ENCODE measurements at regions not wholly inside any gene's neighbourhood (a gene's known extent, or its start where the extent isn't known, plus 50 kb on each side); places are given as distances from the start of the nearest gene placed in this dataset.
A peak's percentile ranks its signal among the peaks of the same experiment; 100 is the strongest.
"Not testable (repeated sequence)": the region's sequence is repeated elsewhere in the genome, so short reads cannot be mapped to it uniquely, and the experiment has no call there.

DNA sequence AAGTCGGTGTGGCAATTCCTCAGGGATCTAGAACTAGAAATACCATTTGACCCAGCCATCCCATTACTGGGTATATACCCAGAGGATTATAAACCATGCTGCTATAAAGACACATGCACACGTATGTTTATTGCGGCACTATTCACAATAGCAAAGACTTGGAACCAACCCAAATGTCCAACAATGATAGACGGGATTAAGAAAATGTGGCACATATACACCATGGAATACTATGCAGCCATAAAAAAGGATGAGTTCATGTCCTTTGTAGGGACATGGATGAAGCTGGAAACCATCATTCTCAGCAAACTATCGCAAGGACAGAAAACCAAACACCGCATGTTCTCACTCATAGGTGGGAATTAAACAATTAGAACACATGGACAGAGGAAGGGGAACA is 80.6 kb upstream of the ST3GAL5 start:
- not testable (repeated sequence) for DNase-seq

- DNase-seq: not testable (repeated sequence)
Observed at GRCh38 chr2:85965770-85966169, 77.0 kb upstream of the ST3GAL5 start.

GRCh38 chr2:85963747-85964418 is 75.1 kb upstream of the ST3GAL5 start:
- DNase-seq: not testable (repeated sequence)

DNA sequence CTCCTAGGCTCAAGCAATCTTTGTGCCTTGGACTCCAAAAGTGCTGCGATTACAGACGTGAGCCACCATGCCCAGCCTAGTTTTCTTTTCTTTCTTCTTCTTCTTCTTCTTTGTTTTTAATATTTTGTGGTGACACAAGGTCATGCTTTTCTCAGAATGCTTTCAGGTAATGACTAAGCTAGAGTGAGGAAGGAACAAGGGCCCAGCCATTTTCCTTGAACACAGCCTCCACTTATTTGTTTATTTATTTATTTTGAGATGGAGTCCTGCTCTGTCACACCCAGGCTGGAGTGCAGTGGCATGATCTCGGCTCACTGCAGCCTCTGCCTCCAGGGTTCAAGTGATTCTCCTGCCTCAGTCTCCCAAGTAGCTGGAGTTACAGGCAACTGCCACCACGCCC is 74.3 kb upstream of the ST3GAL5 start:
- no peak for DNase-seq

GRCh38 chr2:85961754-85962153 is 73.0 kb upstream of the ST3GAL5 start:
- no peak for DNase-seq

DNA sequence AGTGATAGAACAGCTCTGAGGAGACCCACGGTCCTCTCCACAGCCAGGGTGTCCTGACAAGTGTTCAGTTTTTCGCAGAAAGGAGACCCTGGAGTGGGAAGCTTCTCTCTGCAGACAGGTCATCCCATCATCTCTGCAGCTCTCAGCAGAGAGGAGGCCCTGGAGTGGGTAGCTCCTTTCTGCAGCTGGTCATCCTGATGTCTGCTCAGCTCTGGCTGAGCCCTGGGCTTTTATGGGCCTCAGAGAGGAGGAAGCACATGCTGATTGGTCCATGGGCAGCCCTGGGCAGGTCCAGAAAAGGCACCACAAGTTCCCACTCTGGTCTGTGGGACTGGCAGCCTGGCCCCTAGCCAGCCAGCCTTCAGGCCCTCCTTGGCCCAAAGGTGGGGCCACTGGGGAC is 72.3 kb upstream of the ST3GAL5 start:
- no peak for DNase-seq

- DNase-seq: no peak
Observed at GRCh38 chr2:85959826-85960225, 71.0 kb upstream of the ST3GAL5 start.

GRCh38 chr2:85959185-85959584 is 70.4 kb upstream of the ST3GAL5 start:
- DNase-seq: no peak

DNA sequence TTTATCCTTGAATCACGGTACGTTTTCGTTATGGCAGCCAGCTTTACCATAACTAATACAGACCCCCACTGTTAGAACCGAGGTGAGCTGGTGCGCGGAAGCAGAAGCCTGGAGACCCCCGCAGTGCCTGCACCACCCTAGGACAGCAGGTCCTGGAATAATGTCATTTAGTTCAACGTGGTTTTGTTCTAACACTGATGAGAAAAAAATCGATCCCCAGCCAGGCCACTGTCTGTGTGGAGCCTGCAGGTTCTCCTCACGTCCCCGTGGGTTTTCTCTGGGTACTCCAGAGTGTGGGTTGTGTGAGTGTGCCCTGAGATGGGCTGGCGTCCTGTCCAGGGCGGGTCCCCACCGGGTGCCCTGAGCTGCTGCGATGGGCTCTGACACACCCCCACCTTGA is 69.9 kb upstream of the ST3GAL5 start:
- DNase-seq: no peak

DNA sequence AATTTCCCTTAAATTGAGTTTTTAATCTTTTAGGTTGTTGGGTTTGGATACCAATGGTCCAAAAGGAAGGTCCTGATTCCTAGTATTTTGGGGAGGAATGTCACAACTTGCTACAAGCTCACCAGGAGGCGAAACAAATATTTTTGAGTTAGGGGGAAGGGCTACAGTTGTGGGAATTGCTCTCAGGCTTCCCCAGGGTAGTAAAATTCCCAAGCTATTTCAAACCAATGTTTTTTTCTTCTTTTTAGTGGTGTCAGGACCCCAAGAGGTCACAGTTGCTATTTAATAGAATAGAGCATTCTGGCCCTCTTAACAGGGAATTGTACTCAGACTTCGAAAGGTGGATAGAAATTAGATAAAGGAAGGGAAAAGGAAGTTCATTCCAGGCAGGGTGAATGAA is 68.5 kb upstream of the ST3GAL5 start:
- no peak for DNase-seq

GRCh38 chr2:85956646-85957039 is 67.9 kb upstream of the ST3GAL5 start:
- no peak for DNase-seq

DNA sequence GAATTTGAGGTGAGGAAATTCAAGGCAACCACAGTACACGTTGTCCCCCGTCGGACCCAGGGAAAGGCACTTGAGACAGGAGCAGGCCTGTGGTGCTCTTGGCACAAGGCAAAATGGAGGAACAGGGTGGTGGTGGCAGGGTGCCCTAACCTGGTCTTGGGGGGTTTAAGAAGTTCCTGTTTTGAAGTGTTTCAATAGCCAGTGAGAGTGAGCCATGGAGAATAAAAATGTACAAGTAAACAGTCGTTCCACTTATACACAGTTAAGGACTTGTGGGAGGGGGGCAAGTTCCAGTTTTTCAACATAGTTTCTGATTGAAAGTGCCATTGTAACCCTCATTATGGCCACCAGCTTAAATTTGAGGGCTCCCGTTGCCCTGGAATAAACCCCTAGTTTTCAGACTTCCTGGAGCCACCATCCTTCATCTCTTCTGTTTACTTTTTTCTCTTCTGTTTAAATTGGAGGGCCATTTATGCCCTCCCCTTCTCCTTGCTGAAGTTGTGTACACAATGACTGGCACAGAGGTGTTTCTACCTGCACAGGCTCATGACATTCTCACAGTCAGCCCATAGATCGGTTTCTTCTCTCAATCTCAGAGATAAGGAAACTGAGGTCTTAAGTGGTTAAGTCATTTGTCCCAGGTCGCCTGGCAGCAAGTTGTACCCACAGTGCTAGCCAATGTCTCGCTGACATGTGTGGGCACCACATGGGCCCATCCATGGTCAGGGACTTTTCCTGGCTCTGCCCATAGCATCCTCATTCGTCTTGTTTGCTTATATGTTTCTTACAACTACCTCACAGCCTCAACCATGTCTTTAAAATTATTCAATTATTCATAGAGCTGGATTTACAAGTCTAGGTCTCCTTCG is 66.0 kb upstream of the ST3GAL5 start:
- no peak for DNase-seq

DNA sequence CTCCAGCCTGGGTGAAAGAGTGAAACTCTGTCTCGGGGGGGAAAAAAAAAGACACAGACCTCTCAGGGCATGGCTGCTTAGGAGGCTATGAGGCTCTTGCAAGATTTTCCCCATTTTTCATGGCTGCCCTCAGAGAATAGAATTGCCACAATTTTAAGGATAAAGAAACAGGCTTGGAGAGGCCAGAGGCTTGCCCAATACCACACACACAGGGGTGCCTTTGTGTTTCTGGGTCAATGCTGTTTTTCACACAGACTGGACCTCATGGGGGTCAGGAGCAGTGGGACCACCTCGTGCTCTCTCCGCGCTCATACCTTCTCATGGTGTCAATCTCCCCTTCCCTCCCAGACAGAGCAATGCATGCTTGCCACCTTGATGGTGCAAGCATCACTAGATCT is 65.4 kb upstream of the ST3GAL5 start:
- no peak for DNase-seq

DNA sequence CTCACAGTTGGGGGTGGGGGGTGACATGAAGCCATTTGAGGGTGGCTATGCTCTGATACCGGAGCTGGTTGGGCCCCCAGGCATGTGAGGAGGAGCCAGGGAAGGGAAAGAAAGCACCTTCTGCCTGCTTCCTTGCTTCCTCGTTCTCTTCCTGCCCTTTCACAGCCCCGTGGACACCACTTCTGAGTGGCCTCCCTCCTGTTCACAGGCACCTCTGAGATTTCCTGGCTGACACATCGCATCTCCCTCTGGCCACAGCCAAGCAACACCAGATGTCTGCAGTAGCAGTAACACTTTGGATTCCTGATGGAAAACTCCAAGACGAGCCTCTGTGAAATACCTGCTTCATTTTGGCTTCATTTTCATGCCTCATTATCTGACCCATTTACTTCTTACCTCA is 64.7 kb upstream of the ST3GAL5 start:
- no peak for DNase-seq

GRCh38 chr2:85952196-85952734 is 63.5 kb upstream of the ST3GAL5 start:
- DNase-seq: no peak

GRCh38 chr2:85951351-85952067 is 62.7 kb upstream of the ST3GAL5 start:
- no peak for DNase-seq

GRCh38 chr2:85950743-85951142 is 62.0 kb upstream of the ST3GAL5 start:
- DNase-seq: no peak

- no peak for DNase-seq
Observed at GRCh38 chr2:85949280-85949679, 60.5 kb upstream of the ST3GAL5 start.

- DNase-seq: no peak
Observed at GRCh38 chr2:85947593-85947992, 58.8 kb upstream of the ST3GAL5 start.

DNA sequence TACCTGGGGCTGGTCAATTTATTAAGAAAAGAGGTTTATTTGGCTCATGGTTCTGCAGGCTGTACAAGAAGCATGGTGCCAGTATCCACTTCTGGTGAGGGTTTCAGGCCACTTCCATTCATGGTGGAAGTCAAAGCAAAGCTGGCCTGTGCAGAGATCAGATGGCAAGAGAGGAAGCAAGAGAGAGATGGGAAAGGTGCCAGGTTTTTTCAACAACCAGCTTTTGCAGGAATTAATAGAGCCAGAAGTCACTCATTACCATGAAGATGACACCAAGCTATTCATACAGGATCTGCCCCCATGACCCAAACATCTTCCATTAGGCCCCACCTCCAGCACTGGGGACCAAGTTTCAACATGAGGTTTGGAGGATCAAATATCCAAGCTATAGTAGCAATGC is 56.8 kb upstream of the ST3GAL5 start:
- peak; percentile 93 for DNase-seq

DNA sequence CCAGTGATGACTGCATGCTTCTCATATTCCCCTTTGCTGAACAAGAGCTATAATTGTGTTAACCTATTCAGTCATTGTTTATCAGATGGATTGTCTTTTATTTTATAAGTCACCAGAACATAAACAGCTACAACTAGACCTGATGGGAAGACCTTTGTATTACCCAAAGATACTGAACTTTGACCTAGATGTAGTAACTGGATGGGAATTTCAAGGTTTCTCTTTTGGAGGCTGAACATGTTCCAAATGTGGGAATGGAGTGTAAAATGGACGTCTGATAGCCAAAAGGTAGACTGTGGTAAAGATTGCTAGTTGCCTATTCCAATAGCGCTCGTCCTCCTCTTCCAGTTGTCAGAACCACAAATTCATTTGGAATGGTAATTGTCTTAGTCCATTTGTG is 56.4 kb upstream of the ST3GAL5 start:
- no peak for DNase-seq

GRCh38 chr2:85942346-85942957 is 53.7 kb upstream of the ST3GAL5 start:
- no peak for DNase-seq

GRCh38 chr2:85941490-85941889 is 52.7 kb upstream of the ST3GAL5 start:
- DNase-seq: not testable (repeated sequence)

Measured in NCI-H2171 treated with DMSO at 0.1 percent for 48 hours (cell line).